HG03060 (cell line): ENCODE measurements at regions not wholly inside any gene's neighbourhood (a gene's known extent, or its start where the extent isn't known, plus 50 kb on each side); places are given as distances from the start of the nearest gene placed in this dataset.
"Not testable (repeated sequence)": the region's sequence is repeated elsewhere in the genome, so short reads cannot be mapped to it uniquely, and the experiment has no call there.

Experiments
- ATAC-seq: cut with Tn5 transposase; IDR thresholded peaks from one replicate; pipeline ENCODE4 v1.9.1; 2021; ENCODE audit warnings: low read depth, moderate number of reproducible peaks; ENCODE audit not compliant: unreplicated experiment

GRCh38 chr14:46596236-46596635 is 55.3 kb downstream of the RPL10L start:
- no peak for ATAC-seq

- no peak for ATAC-seq
Measured at GRCh38 chr14:46582826-46583225, 68.8 kb downstream of the RPL10L start.

GRCh38 chr14:46581036-46581671 is 70.4 kb downstream of the RPL10L start:
- ATAC-seq = no peak

- ATAC-seq = no peak
Measured at GRCh38 chr14:46574978-46575375, 76.6 kb downstream of the RPL10L start.

- no peak for ATAC-seq
Measured at GRCh38 chr14:46574221-46574977, 77.2 kb downstream of the RPL10L start.

- ATAC-seq = no peak
Measured at GRCh38 chr14:46573498-46573897, 78.1 kb downstream of the RPL10L start.

- ATAC-seq = no peak
Measured at GRCh38 chr14:46571970-46572369, 79.6 kb downstream of the RPL10L start.

- ATAC-seq = not testable (repeated sequence)
Measured at GRCh38 chr14:46568161-46568560, 83.4 kb downstream of the RPL10L start.

GRCh38 chr14:46550836-46551235 is 100.7 kb downstream of the RPL10L start:
- ATAC-seq = no peak

GRCh38 chr14:46540986-46541385 is 110.6 kb downstream of the RPL10L start:
- ATAC-seq = no peak

- ATAC-seq = no peak
Measured at GRCh38 chr14:46519121-46519520, 132.5 kb downstream of the RPL10L start.

- ATAC-seq = not testable (repeated sequence)
Measured at GRCh38 chr14:46508752-46509151, 142.8 kb downstream of the RPL10L start.

GRCh38 chr14:46499521-46499920 is 152.1 kb downstream of the RPL10L start:
- no peak for ATAC-seq

- ATAC-seq = no peak
Measured at GRCh38 chr14:46496409-46496808, 155.2 kb downstream of the RPL10L start.

- ATAC-seq = peak; percentile 94
Measured at GRCh38 chr14:46490238-46490685, 161.3 kb downstream of the RPL10L start.

- no peak for ATAC-seq
Measured at GRCh38 chr14:46488374-46488773, 163.2 kb downstream of the RPL10L start.

GRCh38 chr14:46487582-46488350 is 163.8 kb downstream of the RPL10L start:
- no peak for ATAC-seq

GRCh38 chr14:46482200-46482599 is 169.4 kb downstream of the RPL10L start:
- no peak for ATAC-seq

GRCh38 chr14:46480817-46481216 is 170.8 kb downstream of the RPL10L start:
- ATAC-seq = no peak

GRCh38 chr14:46472261-46472660 is 179.3 kb downstream of the RPL10L start:
- ATAC-seq = no peak

- ATAC-seq = no peak
Measured at GRCh38 chr14:46464341-46464740, 187.2 kb downstream of the RPL10L start.
